Left hindlimb (tissue), 1 donor: ENCODE measurements at regions not wholly inside any gene's neighbourhood (a gene's known extent, or its start where the extent isn't known, plus 50 kb on each side); places are given as distances from the start of the nearest gene placed in this dataset.

Source experiments
- DNase-seq: peaks from one replicate; pipeline ENCODE4 v3.0.0-alpha.2; 2018

DNA sequence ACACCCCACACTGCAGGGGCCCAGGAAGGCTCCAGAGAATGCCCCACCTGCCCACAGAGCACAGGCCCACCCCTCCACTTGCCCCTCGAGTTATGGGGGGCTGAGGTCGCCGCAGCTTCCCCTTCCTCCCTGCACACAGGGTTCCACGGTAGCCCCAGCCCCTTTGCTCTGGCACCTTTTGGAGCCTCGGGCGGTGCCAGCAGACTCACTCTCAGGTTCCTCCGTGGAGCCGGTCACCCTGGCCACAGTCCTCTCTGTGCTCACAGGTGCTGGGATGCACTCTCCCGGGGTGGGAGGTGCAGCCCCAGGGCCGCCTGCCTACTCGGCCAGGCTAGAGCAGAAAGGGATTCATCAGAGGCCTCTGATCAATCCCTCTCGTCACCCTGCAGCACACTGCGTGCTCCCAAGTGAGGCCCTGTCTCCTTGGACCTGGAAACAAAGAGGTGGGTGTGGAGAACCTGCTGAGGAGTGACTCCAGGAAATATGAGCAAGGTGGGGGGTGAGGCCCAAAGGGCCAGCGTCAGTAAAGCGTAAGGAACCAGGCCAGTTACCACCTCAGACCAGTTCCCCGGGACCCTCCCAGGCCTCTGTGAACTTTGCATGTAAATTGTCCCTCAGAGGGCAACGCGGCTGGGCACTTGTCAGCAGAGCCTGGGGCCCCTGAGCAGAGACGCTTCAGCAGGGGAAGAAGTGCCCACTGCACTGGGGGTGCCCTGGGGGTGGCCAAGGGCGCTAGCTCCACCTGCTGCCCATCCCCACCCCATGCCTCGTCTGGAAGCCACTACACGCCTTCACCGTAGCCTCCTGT lies 167.8 kb downstream of the OLFM1 start:
- DNase-seq, result no peak

DNA sequence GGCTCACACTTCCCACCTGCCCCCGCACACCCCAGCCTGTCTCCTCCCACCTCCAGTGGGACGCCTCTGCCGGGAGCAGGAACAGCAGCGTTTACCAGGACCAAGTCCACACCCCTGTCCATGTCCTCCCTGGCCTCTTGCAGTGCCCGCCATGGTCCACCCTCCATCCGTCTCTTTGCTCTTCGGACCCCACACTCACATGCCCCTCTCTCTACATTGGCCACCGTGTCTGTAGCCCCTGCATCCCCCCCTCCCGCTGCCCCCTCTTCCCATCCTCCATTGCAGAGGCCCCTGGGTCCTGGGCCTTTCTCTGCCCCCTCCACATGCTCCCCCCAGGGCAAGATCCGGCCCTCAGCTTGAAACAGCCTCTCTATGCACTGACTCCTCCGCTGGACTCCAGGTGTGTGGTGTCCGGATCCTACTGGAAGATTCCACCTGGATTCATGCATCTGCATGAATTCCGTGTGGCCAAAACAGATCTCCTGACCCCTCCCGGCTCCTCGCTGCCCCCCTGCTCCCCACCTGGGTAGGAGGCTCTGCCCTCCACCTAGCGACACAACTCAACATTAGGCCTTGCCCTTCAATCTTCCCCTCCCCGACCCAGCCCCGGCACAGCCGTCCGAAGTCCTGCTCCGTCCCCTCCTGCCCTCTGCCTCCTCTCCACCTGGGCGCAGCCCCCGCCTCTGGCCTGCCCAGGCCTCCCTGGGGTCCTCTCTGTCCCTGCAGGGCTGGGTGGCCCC lies 168.5 kb downstream of the OLFM1 start:
- peak; percentile 19 for DNase-seq

DNA sequence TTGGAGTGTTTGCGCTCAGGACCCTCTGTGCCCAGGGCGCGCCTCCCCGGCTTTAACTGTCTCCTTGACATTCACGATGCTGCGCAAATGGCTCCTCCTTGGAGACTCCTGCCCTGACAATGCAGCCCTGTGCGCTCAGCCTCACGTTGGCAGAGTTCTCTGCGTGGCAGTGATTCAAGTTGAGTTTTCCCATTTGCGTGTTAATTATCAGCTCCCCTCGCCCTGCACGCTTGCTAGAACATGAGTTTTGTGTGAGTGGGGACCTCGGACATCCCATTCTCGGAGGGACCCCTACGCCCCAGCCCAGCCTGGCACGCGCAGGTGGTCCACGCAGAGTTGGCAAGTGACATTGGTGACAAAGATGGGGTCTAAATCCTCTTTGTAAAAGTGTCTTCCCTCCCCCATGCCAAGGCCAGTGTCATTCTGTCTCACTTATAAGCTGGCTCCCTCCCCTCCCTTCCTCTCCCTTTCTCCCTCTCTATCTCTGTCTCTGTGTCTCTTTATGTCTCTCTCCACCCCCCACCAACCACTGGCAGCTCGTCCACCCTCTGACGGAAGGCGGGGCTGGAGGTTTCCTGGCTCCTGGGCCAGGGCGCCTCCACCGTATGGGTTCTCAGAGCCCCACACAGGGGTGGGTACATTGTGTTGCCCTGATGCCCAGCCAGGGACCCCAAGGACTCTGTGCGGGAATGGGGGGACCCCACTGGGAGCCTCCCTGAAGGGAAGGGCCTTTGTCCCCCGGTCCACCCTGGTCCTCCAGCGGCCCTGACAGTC lies 169.3 kb downstream of the OLFM1 start:
- DNase-seq, result peak; percentile 28

DNA sequence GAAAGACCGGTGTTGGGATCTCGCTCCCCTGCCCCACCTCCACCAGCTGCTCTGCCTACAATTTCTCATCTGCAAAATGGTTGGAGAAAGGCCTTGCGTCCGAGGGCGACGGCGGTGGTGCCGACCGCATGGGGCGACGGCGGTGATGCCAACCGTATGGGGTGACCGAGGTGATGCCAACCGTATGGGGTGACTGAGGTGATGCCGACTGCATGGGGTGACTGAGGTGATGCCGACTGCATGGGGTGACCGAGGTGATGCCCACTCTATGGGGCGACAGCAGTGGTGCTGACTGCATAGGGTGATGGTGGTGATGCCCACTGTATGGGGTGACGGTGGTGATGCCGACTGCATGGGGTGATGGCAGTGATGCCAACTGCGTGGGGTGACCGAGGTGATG lies 171.0 kb downstream of the OLFM1 start:
- DNase-seq, result peak; percentile 8

DNA sequence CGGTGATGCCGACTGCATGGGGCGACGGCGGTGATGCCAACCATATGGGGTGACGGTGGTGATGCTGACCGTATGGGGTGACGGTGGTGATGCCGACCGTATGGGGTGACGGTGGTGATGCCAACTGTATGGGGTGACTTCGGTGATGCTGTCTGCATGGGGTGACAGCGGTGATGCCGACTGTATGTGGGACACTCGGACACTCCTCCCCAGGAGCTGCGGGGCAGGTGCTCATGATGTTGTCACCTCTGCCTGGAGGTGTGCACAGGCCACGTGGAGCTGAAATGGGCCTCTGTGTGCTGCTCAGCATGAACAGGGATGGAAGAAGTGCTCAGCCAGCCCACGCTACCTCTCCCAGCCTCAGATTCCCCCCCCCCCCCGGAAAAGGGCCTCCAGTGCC lies 171.8 kb downstream of the OLFM1 start:
- DNase-seq, result no peak

DNA sequence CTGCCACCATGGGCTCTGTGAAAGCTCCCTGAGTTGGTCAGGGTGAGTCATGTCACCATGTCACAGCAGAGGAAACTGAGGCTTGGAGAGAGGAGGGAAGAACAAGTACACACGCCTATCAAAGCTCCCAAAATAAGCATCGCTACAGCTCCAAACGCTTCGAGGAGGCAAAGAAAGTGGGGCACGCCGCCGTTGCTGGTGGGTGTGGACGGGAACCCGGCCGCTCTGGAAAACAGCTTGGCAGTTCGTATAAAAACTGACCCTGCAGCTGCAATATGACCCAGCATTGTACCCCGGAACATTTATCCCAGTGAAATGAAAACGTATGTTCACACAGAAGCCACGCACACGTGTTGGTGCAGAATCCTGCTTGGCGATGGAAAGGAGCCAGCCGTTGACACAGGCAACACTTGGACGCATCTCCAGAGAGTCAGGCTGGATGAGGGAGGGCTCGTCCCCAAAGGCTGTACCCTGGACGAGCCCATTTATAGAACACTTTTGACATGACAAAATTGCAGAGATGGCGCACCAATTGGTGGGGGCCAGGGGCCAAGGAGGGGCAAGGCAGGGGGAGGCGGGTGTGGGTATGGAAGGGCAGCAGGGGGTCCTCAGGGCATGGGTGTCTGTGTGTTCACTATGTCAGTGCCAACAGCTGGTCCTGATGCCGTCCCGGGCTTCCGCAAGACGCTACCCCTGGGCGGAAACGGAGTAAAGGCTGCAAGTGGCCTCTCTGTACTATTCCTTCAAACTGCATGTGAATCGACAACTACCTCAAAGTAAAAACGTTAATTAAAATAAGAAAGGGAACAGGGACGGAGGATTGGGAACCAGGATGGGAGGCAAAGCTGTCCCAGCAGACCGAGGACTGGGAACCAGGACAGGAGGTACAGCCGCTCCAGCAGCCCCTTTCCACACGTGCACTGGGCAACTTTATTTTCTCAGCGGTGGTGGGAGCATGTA lies 173.0 kb downstream of the OLFM1 start:
- no peak for DNase-seq

DNA sequence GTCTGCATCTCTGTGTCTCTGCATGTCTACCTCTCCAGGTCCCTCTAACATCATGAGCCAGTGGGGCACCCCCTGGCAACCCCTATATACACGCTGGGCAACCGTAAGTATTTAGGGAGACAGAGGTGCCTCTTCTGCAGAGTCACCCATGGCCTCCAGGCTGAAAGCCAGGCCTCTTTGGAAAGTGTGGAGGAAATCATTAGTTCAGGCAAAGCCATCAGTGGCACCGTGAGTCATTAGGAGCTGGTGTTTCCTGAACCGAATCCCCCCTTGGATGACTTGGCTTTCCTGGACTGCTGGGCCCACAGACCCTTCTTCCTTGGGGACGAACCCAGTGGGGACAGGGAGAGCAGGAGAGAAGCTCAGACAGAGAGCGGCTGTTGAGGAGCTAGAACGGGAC lies 174.8 kb downstream of the OLFM1 start:
- DNase-seq, result no peak

DNA sequence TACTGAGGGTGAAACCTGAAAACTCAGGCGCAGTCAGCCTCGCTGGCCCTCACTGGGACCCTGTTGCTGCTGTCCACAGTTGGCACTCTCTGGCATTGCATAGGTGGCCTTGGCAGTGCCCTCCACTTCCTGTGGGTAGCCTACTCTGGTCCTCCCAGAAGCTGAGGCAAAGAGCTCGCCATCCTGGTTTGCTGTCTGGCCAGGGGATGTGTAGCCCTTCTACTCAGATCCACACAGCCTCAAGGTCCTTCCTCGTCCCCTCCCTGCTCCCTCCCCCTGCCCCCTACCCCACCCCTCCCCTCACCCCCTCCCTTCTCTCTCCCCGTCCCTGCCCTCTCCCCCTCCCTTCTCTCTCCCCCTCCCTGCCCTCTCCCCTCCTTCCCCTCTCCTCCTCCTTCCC lies 176.0 kb downstream of the OLFM1 start:
- no peak for DNase-seq

DNA sequence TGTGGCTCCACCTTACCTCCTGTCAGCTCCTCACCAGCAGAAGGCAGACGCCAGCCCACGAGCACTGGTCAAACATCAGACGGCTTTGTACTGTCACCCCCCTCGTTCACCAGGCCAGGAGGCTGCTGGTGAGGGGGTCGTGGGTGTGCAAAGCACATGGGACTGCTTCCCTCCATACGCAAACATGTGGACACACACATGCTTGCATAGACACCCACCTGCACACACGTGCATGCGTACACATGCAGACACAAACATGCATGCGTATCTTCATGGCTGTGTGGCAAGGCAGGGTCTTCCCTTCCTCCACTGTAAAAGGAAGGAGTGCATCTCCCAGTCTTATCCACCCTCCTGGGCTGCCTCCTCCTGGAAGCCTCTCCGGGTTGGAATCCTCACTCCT lies 178.5 kb downstream of the OLFM1 start:
- no peak for DNase-seq

DNA sequence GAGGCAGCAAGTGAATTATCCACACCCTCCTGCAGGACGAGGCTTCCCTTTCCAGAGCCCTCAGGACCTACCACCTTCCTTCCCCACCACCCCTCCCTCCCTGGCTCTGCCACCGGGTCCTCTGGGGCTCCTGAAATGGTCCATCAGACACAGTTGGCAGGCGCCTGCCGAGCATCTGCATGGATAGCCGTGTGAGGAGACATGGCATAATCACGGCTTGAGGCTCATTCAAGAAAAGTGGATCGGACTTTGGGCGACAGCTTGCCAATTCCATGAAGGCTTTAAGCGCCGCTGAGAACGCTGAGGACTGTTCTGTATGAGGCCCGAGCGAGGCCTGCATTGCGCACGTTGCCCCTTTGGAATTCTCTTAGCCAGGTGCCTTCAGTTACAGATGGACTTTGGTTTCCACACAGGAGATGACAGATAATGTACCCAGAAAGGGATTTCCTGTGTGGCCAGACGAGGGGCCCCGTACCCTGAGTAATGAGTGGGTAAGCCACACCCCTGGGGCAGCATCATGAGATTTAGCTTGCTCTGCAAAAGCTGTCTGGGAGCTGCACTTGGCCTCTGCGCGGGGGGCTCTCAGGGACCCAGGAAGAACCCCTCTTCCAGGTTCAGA lies 179.8 kb downstream of the OLFM1 start:
- DNase-seq, result no peak

DNA sequence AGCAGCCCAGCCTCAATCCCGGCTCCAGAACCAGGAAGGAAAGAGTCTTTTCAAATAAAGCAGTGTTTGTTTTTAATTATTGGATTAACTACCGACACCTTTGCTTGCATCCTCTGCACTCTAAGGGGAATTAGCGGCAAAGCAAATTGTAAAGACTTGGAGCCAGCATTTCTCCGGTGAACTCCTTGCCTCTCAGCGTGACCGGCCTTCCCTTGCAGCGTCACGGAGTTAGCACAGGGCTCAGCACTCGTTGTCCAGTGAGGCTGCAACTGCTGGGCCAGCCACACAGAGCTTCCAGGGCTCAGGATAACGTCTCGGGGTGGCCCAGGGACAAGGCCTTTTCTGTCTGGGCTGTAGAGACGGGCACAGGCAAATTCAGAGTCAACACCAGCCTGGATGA lies 180.6 kb downstream of the OLFM1 start:
- DNase-seq, result no peak

DNA sequence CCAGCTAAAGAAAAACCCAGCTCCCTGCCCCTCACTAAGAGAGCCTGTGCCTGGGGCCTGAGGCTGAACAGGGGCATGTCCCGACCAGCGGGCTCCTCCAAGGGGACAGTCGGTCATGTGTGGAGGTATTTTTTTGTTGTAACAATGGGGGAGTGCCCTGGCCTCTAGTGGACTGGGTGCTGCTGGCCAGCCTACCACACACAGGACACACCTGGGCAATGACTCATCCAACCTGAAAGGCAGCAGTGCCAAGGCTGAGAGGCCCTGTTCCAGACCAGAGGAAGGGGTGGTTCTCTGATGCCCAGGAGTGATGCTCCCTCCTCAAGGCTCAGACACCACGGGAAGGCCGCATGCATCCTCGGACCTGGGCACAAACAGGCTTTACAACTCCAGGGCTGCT lies 181.5 kb downstream of the OLFM1 start:
- no peak for DNase-seq

DNA sequence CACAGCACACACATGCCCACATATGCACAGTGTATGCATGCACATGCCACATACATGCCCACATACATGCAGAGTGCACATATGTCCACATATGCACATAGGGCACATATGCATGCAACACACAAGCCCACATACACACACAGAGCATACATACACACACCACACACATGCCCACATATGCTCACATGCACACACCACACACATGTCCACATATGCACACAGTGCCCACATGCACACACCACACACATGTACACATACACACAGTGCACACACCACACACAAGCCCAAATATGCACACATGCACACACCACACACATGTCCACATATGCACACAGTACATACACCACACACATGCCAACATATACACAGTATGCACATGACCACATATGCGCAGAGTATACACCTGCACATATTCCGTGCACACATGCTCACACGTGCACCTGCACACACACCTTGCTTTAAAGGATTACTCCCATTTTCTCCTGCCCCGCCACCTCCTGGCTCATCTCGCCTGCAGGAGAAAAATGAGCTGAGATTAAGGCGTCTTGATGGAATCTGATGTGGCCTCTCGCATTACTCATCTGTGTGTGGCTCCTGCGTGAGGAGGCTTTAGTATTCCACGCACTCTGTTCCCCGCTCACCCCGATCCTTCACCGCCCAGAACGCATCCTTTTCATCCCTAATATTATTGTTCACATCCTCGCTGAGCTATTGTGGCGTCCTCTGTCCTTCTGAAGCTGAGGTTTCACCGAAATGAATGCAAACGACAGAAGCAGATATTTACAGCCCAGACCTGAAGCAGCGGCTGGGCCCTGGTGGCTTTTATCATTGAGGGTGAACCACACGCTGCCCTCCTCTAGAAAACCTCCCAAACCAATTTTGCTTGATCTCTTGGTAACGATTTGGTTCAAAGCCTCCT lies 182.7 kb downstream of the OLFM1 start:
- DNase-seq, result no peak

DNA sequence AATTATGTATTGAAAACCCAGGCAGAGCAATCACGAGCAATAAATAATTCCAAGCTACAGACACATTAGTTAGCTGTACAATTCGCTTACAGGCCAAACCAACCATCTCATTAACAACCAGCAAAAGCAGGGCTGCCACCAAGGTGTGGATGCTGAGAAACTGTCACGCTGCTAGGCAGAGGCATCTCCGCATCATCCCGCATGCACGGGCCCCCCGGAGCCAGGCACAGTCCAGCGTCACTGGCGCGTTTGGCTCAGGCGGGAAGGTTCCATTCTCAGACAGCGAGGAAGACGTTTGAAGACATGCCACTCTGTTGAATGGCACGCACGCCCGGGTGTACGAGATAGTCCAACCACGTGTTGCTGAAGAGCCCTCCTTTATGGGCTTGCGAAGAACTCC lies 184.0 kb downstream of the OLFM1 start:
- DNase-seq, result no peak

DNA sequence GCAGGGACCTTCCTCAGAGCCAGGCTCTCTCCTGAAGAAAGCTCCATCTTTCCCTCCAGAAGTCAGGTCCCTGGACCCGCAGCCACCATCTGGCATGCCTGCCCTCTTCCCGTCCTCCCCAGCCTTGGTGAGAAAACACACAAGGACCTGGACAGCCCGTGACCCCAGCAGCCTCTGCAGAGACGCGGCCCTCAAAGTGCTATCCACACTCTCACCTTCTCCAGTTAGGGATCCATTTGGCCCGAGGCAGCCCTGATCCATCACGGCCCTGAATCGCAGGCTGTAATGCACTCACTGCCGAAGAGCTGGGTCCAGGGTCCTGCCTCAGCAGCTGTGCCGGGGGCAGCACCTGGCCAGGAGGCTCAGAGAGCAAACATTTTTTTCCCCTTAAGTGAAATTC lies 185.1 kb downstream of the OLFM1 start:
- DNase-seq, result no peak

DNA sequence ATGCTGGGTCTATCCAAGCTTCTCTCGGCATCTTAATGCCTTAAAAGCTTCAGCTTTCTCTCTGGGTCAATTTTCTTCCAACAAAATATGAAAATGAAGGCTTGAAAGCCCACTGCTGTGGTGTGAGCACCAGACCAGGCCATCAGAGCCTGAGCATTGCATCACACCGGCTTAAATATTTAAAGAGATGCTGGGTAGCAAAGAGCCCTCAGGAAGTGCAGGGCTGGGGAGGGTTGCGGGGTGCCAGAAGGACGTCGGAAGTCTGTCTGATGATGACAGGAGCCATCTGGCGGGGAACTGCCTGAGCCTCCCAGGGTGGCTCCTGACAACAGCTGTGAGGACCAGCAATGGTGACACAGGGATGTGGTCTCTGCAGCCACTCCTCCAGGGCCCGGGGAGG lies 185.5 kb downstream of the OLFM1 start:
- no peak for DNase-seq

DNA sequence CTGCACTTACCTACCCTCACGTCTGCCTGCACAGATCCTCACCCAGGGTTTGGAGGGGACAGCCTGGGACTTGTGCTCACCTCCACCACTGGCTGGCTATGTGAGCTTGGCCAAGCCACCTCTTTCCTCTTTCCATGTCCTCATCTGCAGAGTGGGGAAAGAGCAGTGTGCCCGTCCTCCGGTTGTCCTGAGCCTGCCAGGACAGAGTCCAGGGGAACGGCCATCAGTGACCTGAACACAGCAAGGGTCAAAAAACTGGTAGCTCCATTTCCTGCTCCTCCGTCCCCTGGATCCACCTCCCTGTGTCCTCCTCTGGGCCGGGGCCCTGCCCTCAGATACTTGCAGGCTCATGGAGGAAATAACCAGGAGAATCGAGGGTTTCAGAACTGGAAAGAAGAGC lies 187.7 kb downstream of the OLFM1 start:
- DNase-seq, result no peak

DNA sequence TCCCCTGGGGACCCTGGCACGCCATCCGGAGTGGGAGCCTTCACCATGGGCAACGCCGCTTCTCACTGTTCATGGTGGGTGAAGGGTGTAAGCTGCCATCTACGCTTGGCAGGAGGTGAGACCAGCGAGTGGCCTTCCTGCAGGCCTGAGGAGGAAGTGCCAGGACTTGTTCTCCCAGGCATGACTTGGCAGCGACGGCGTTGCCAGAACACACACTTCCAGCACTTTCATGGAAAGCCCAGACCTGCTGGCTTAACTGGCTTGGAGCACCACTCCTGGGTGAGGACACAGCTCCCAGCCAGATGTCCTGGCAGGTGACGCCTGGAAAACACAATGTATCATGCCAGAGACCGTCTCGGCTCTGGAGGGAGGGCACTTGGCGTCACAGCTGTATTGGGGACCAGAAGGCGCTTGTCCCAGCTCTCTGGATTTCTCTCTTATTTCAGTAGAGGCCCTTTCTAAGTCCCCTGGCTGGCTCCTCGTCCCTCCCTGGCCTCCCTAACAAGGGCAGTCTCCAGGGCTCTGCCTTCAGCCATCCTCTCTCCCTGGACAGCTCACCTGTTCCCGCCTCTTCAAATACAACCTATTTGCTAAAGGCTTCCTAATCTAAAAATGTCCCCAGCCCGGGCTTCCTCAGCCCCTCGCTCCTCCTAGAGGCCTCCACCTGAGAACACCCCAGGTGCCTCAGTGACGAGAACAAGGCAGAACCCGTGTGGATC lies 188.3 kb downstream of the OLFM1 start:
- no peak for DNase-seq

DNA sequence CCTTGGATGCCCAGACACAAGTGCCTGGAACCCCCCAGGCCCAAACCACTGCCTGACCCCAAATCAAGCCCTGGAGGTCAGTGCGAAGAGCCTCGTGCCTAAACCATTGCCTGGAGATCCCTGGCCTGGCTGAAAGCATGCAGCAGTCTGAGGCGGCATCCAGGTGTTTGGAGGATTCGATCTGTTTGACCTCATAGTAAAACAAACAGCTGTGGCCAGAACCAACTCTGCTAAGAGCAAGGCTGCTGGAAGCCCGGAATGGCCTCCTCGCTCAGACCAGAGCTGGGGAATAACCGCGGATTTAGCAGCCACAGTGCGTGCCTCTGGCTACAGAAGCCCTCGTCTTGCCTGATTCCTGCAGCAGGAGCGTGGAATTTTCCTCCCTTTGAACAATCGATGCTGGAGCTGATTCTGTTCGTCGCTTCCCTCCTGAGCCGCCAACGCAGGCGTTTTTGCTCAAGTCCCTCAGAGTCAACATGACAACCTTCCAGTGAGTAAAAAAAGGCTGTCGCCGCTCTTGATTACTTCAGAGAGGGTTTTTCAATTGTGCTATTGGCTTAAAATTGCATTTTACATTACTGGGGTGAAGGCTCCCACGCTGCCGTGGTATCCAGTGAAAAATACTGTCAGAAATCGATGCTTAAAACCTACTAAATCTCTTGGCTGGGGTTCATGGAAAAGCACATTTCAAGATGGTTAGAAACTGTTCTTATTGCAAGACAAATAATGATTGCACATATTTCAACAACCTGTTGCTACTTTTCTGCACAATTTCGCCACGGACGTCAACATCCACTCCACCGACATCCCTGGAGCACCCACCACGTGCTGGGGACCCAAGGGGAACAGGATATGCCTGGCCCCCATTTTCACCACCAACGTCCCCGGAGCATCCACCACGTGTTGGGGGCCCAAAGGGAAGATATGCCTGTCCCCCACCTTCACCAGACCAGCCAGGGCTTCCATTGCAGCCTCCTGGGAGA lies 190.0 kb downstream of the OLFM1 start:
- DNase-seq, result no peak
